SK-N-MC (cell line): ENCODE measurements at regions not wholly inside any gene's neighbourhood (a gene's known extent, or its start where the extent isn't known, plus 50 kb on each side); places are given as distances from the start of the nearest gene placed in this dataset.

Source experiments
- DNase-seq: peaks from one replicate; pipeline ENCODE4 v3.0.0-alpha.2; 2011; ENCODE audit warnings: low read depth, low spot score
- H3K27ac ChIP-seq: fragments of 200-600 bp; sonication (generic); 2 replicates; pipeline ENCODE4 v1.5.1; 2016; ENCODE audit warnings: mixed run types
- H3K36me3 ChIP-seq: fragments of 200-600 bp; sonication (generic); 2 replicates; pipeline ENCODE4 v1.6.1; 2017; ENCODE audit warnings: antibody characterized with exemption, low read length, mixed read lengths; ENCODE audit not compliant: insufficient read depth
- H3K4me3 ChIP-seq: fragments of 200-600 bp; sonication (generic); 2 replicates; pipeline ENCODE4 v1.5.1; 2016
- H3K9ac ChIP-seq: fragments of 200-600 bp; sonication (generic); 2 replicates; pipeline ENCODE4 v1.8.0; 2017; ENCODE audit warnings: mixed run types, mixed read lengths; ENCODE audit not compliant: insufficient read length
- H3K9me3 ChIP-seq: fragments of 200-600 bp; sonication (generic); 2 replicates; pipeline ENCODE4 v1.6.1; 2017; ENCODE audit warnings: low read depth, mild to moderate bottlenecking, antibody characterized with exemption, low read length, moderate library complexity, mixed read lengths
- EZH2 ChIP-seq: fragments of 200-600 bp; sonication (generic); IDR thresholded peaks from one replicate; pipeline ENCODE4 v1.6.1; 2017; ENCODE audit warnings: antibody characterized with exemption
- FOXP2 ChIP-seq: optimal IDR thresholded peaks from 2 replicates; pipeline ENCODE3; 2011; ENCODE audit warnings: mild to moderate bottlenecking, moderate library complexity; ENCODE audit not compliant: insufficient read depth; ENCODE audit errors: extremely low read length, control extremely low read depth
- POLR2AphosphoS5 ChIP-seq: IDR thresholded peaks from 2 replicates; pipeline ENCODE4 v1.6.1; 2012; ENCODE audit warnings: mild to moderate bottlenecking, low read depth, low read length, borderline replicate concordance

GRCh38 chrX:5568934-5569333 lies 659.7 kb downstream of the NLGN4X start:
- Histone ChIP-seq H3K4me3 (no peak overlapping the region; the same call in 1 of the 2 replicates), H3K9ac (no peak overlapping the region), H3K27ac (no peak overlapping the region), H3K9me3 (no peaks in the 10 kb centered on the region), H3K36me3 (no peaks in the 10 kb centered on the region)
- TF ChIP-seq POLR2AphosphoS5, result no peak
- no peak for DNase-seq

DNA sequence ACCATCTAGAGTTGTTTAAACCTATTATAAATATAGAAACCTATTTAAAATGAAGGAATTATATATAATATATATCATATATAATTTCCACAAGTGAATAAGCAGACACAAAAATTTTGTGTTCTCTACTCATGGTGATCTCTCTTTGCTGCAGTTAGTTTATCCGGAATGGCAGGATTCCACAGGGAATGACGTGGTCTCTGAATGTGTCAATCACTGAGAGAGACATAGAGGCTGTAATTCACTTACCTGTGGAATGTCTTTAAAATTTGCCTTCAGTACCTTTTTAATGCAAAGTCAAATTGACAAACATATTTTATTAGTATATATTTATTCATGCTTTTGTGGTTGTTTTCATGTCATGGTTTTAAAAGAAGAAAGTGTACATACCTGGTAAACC lies 669.3 kb downstream of the NLGN4X start:
- TF ChIP-seq POLR2AphosphoS5 (no peak), FOXP2 (no peak), EZH2 (no peak)
- H3K27ac ChIP-seq, result no peak overlapping the region
- DNase-seq, result no peak
- H3K9ac ChIP-seq, result no peak overlapping the region
- H3K9me3 ChIP-seq, result no peaks in the 10 kb centered on the region; the same call in 1 of the 2 replicates
- no peaks in the 10 kb centered on the region; the same call in 1 of the 2 replicates for H3K36me3 ChIP-seq
- no peak overlapping the region for H3K4me3 ChIP-seq

- no peak for TF ChIP-seq FOXP2
- no peak for TF ChIP-seq EZH2
- TF ChIP-seq POLR2AphosphoS5, result no peak
- Histone ChIP-seq H3K36me3 (no peaks in the 10 kb centered on the region), H3K27ac (no peak overlapping the region), H3K9me3 (no peaks in the 10 kb centered on the region), H3K4me3 (peak overlapping the region; percentile 67), H3K9ac (no peak overlapping the region)
- DNase-seq, result peak; percentile 77
Observed at GRCh38 chrX:5549512-5549911, 679.2 kb downstream of the NLGN4X start.

DNA sequence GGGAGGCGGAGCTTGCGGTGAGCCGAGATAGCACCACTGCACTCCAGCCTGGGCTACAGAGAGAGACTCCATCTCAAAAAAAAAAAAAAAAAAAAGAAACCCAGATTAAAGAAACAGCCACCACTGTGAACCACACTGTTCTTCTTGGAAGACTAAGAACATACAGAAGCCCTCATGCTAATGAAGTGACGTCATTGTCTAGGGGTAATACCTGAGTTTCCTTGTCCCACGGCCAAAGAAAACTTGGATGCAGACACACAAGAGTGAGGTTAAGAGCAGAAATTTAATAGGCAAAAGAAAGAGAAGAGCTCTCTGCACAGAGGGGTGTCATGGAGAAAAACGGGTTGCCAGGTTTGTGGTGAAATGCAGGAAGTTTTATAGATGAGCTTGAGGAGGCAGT lies 691.6 kb downstream of the NLGN4X start:
- no peak for TF ChIP-seq FOXP2
- no peak for TF ChIP-seq EZH2
- TF ChIP-seq POLR2AphosphoS5, result no peak
- H3K36me3 ChIP-seq, result no peaks in the 10 kb centered on the region
- no peak overlapping the region for H3K27ac ChIP-seq
- no peak for DNase-seq
- no peak overlapping the region for H3K4me3 ChIP-seq
- H3K9ac ChIP-seq, result no peak overlapping the region
- H3K9me3 ChIP-seq, result no peaks in the 10 kb centered on the region

DNA sequence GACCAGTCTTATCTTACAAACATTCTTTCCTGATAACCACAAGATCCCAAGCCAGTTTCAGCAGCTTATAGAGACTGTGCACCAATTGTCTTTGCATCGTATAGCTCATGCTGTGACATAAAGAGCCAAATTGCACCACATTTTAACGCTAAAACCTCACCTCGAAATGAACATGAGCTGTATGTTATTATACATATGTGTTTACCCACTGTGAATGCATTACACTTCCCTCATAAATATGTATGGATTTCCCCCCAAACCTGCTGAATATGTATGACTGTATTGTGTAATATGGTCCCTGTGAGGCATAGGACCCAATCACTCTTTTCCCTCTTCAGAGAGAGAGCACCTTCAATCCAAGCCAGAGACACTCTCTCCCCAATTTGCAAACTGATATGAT lies 692.4 kb downstream of the NLGN4X start:
- H3K9ac ChIP-seq, result no peak overlapping the region
- no peaks in the 10 kb centered on the region for H3K36me3 ChIP-seq
- TF ChIP-seq POLR2AphosphoS5 (no peak), EZH2 (no peak), FOXP2 (no peak)
- H3K27ac ChIP-seq, result no peak overlapping the region
- H3K4me3 ChIP-seq, result peak overlapping the region; percentile 17; the same call in 1 of the 2 replicates
- no peaks in the 10 kb centered on the region for H3K9me3 ChIP-seq
- DNase-seq, result peak; percentile 78

- Histone ChIP-seq H3K9me3 (no peaks in the 10 kb centered on the region), H3K36me3 (no peaks in the 10 kb centered on the region), H3K4me3 (no peak overlapping the region), H3K9ac (no peak overlapping the region), H3K27ac (no peak overlapping the region)
- DNase-seq, result no peak
- TF ChIP-seq POLR2AphosphoS5 (no peak), FOXP2 (no peak), EZH2 (no peak)
Observed at GRCh38 chrX:5528057-5528456, 700.6 kb downstream of the NLGN4X start.

GRCh38 chrX:5526191-5526590 lies 702.5 kb downstream of the NLGN4X start:
- no peaks in the 10 kb centered on the region for H3K9me3 ChIP-seq
- TF ChIP-seq EZH2, result no peak
- no peak for TF ChIP-seq POLR2AphosphoS5
- TF ChIP-seq FOXP2, result no peak
- no peak overlapping the region for H3K27ac ChIP-seq
- no peak overlapping the region for H3K9ac ChIP-seq
- H3K4me3 ChIP-seq, result no peak overlapping the region
- no peak for DNase-seq
- H3K36me3 ChIP-seq, result no peaks in the 10 kb centered on the region

DNA sequence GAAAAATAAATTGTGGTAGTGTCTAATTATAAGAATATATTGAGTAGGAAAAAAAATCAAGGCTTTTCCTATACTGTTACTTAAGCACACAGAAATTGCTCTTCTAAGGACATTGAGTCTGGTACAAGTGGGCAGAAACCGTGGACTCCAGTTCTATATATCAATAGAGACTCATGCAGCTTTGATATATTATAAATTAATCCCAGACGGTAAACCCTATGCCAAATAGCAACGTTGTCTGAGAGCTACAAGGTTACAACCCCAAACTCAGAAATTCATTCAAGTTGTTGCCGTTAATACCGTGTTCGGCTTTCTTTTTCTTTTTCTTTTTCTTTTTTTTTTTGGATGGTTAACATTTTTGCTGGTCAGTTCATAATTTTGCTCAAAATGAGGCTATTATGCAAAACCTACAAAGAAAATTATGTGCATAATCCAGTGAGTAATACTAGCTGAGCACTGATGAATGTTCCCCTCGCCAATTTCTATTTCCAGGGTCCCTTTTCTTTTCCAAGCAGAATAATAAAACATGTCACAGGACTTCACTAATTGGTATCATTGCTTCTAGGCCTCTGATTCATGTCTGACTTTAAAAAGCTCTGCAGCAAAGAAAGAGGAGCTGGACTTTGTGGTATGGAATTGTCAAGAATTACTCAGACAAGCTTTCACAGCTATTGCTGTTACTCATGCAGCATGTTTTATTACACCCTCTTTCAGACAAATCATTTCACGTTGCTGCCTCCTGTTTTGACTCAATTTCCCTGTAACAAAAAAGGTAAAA lies 737.7 kb downstream of the NLGN4X start:
- DNase-seq, result no peak
- no peak overlapping the region for H3K4me3 ChIP-seq
- no peak overlapping the region for H3K27ac ChIP-seq
- H3K9ac ChIP-seq, result no peak overlapping the region
- TF ChIP-seq POLR2AphosphoS5, result no peak
- TF ChIP-seq EZH2, result no peak
- no peak for TF ChIP-seq FOXP2
- H3K9me3 ChIP-seq, result no peaks in the 10 kb centered on the region
- no peaks in the 10 kb centered on the region for H3K36me3 ChIP-seq

- Histone ChIP-seq H3K27ac (no peak overlapping the region), H3K36me3 (no peaks in the 10 kb centered on the region), H3K9me3 (no peaks in the 10 kb centered on the region), H3K9ac (no peak overlapping the region), H3K4me3 (no peak overlapping the region)
- no peak for DNase-seq
- TF ChIP-seq POLR2AphosphoS5 (no peak), FOXP2 (no peak), EZH2 (no peak)
Observed at GRCh38 chrX:5474282-5474681, 754.4 kb downstream of the NLGN4X start.
